ENCODE measurements at regions not wholly inside any gene's neighbourhood (a gene's known extent, or its start where the extent isn't known, plus 50 kb on each side); places are given as distances from the start of the nearest gene placed in this dataset.
A peak's percentile ranks its signal among the peaks of the same experiment; 100 is the strongest.
"Not testable (repeated sequence)": the region's sequence is repeated elsewhere in the genome, so short reads cannot be mapped to it uniquely, and the experiment has no call there.

DNA sequence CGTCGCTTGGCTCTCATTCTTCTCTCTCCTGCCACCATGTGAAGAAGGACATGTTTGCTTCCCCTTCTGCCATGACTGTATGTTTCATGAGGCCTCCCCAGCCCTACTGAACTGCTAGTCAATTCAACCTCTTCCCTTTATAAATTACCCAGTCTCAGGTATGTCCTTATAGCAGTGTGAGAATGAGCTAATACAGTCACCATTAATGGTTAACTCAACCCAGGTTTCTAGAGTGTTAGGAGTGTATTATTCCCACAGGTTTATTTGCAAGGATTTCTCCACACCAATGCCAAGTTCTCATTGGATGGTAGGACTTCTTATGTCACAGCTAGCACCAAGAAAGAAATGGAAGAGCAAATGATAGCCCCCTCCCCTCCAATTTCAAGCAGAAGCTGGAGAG is 71.9 kb downstream of the DYNAP start:
- DNase-seq = no peak
- Histone ChIP-seq H3K4me3 (ENCODE audit: low read depth in 1 of 3, low read length in 3 of 3) (no peak overlapping the region), H3K36me3 (ENCODE audit: control insufficient read depth in 3 of 3, insufficient read depth in 2 of 3, low read depth in 1 of 3, low read length in 3 of 3) (no peaks in the 10 kb centered on the region), H3K4me1 (ENCODE audit: control insufficient read depth in 3 of 3, insufficient read depth in 2 of 3, low read depth in 1 of 3, low read length in 2 of 3) (no peaks in the 10 kb centered on the region), H3K9me3 (ENCODE audit: control insufficient read depth in 2 of 2, insufficient read depth in 1 of 2, low read depth in 1 of 2, low read length in 1 of 2) (no peaks in the 10 kb centered on the region), H3K27ac (ENCODE audit: low read depth in 1 of 3, low read length in 2 of 3) (no peak overlapping the region), H3K27me3 (ENCODE audit: control insufficient read depth in 3 of 3, insufficient read depth in 3 of 3, low read length in 3 of 3) (peaks cover 0 to 2% (median 0%) of the 10 kb centered on the region in 3 donors)
- FAIRE-seq = no peak
- 96 to 97% (median 96%) methylated on average over 2 of the region's 2 CpGs for WGBS, 3 donors

DNA sequence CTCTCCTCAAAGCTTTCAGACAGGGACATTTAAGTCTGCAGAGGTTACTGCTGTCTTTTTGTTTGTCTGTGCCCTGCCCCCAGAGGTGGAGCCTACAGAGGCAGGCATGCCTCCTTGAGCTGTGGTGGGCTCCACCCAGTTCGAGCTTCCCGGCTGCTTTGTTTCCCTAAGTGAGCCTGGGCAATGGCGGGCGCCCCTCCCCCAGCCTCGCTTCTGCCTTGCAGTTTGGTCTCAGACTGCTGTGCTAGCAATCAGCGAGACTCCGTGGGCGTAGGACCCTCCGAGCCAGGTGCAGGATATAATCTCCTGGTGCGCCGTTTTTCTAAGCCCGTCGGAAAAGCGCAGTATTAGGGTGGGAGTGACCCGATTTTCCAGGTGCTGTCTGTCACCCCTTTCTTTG is 78.7 kb downstream of the DYNAP start:
- not testable (repeated sequence) for H3K36me3 ChIP-seq (ENCODE audit: control insufficient read depth in 3 of 3, insufficient read depth in 2 of 3, low read depth in 1 of 3, low read length in 3 of 3); DNase-seq; H3K4me1 ChIP-seq (ENCODE audit: control insufficient read depth in 3 of 3, insufficient read depth in 2 of 3, low read depth in 1 of 3, low read length in 2 of 3); H3K27ac ChIP-seq (ENCODE audit: low read depth in 1 of 3, low read length in 2 of 3); H3K4me3 ChIP-seq (ENCODE audit: low read depth in 1 of 3, low read length in 3 of 3); H3K27me3 ChIP-seq (ENCODE audit: control insufficient read depth in 3 of 3, insufficient read depth in 3 of 3, low read length in 3 of 3); H3K9me3 ChIP-seq (ENCODE audit: control insufficient read depth in 2 of 2, insufficient read depth in 1 of 2, low read depth in 1 of 2, low read length in 1 of 2); FAIRE-seq
- WGBS, 3 donors = 84 to 97% (median 93%) methylated on average over 9 to 15 of the region's 15 CpGs

DNA sequence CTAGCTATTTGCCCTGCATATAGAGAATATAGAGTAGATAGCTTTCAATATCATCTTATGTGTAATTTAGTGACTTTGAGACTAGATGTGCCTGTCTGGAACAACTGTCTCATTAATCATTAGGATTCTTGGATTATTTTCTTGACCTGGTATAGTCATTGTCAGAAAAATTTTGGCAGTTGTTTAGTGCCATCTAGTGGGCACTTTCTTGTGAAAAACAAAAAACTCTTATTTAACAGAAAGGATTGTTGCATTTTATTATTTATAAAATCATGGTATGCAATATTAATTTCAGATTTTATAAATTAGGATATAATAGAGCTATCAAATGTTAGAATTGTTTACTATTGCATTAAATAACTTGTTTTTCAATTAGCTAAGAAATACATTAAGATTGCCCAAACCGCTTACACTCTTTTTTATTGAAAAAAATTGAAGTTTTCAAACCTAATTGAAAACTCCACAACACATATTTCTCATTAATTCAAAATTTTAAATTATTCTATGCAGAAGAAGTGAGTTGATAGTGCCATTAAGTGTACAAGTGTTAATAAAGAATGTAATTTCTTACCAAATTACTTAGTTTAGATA is 80.3 kb downstream of the DYNAP start:
- Histone ChIP-seq H3K36me3 (ENCODE audit: control insufficient read depth in 3 of 3, insufficient read depth in 2 of 3, low read depth in 1 of 3, low read length in 3 of 3) (no peaks in the 10 kb centered on the region), H3K27me3 (ENCODE audit: control insufficient read depth in 3 of 3, insufficient read depth in 3 of 3, low read length in 3 of 3) (no peaks in the 10 kb centered on the region), H3K4me1 (ENCODE audit: control insufficient read depth in 3 of 3, insufficient read depth in 2 of 3, low read depth in 1 of 3, low read length in 2 of 3) (peaks cover 0 to 5% (median 0%) of the 10 kb centered on the region in 3 donors), H3K27ac (ENCODE audit: low read depth in 1 of 3, low read length in 2 of 3) (no peak overlapping the region), H3K4me3 (ENCODE audit: low read depth in 1 of 3, low read length in 3 of 3) (no peak overlapping the region), H3K9me3 (ENCODE audit: control insufficient read depth in 2 of 2, insufficient read depth in 1 of 2, low read depth in 1 of 2, low read length in 1 of 2) (no peaks in the 10 kb centered on the region)
- peak; percentile 39 for FAIRE-seq
- WGBS, 3 donors = 85 to 96% (median 92%) methylated on average over 1 of the region's 1 CpG
- DNase-seq = peak; percentile 37 to 47

DNA sequence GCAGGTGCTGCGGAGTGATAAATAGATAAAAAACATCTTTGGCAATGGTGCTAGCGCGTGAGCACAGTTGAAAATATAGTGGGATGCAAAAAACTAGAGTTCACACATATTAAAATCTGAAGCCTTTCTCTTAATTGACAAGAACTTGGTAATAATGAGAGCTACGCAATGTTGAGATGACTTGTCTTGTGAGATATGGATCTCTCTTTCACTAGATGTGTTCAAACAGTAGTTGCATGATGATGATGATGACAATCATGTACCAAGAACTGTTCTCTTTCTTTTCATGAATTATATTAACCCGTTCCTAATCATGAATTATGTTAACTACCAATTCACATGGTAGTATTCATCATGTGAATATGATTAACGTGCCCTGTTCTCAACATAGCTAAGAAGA is 81.1 kb downstream of the DYNAP start:
- no peak overlapping the region for H3K27ac ChIP-seq (ENCODE audit: low read depth in 1 of 3, low read length in 2 of 3)
- peaks cover 0 to 5% (median 0%) of the 10 kb centered on the region in 3 donors for H3K4me1 ChIP-seq (ENCODE audit: control insufficient read depth in 3 of 3, insufficient read depth in 2 of 3, low read depth in 1 of 3, low read length in 2 of 3)
- FAIRE-seq (no peak), DNase-seq (no peak)
- 81 to 88% (median 85%) methylated on average over 6 of the region's 6 CpGs for WGBS, 3 donors
- no peak overlapping the region for H3K4me3 ChIP-seq (ENCODE audit: low read depth in 1 of 3, low read length in 3 of 3)
- no peaks in the 10 kb centered on the region for H3K36me3 ChIP-seq (ENCODE audit: control insufficient read depth in 3 of 3, insufficient read depth in 2 of 3, low read depth in 1 of 3, low read length in 3 of 3)
- no peaks in the 10 kb centered on the region for H3K27me3 ChIP-seq (ENCODE audit: control insufficient read depth in 3 of 3, insufficient read depth in 3 of 3, low read length in 3 of 3)
- no peaks in the 10 kb centered on the region for H3K9me3 ChIP-seq (ENCODE audit: control insufficient read depth in 2 of 2, insufficient read depth in 1 of 2, low read depth in 1 of 2, low read length in 1 of 2)

DNA sequence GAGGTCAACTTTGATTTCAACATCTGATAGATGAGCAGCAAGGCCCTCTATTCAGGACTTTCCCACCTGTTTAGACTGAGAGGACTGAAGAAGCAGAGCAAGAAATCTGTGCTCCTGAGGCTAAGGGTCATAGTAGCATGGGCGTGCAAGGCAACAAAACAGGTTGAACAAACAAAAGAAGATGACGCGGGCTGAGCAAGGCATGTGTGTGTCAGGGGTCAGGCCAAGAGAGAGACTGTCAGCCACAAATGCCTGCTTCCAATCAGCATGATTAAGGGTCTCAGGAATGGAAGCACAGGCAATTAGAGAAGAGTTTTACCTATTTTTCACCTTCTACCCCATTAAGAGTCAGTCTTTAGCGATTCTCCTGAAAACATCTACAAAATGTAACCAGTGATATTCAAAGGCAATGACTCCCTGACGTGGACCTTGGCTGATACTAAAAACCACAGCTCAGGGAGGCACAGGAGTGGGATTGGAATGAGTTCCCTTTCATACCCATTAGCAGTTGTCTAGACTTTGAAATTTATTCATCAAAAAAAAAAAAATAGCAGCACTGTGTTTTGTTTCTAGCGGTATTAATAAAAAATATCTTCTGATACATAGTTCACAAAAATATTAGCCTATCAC is 81.9 kb downstream of the DYNAP start:
- Histone ChIP-seq H3K4me3 (ENCODE audit: low read depth in 1 of 3, low read length in 3 of 3) (no peak overlapping the region), H3K27ac (ENCODE audit: low read depth in 1 of 3, low read length in 2 of 3) (peak overlapping the region in 1 of 3 donors; percentile 17), H3K36me3 (ENCODE audit: control insufficient read depth in 3 of 3, insufficient read depth in 2 of 3, low read depth in 1 of 3, low read length in 3 of 3) (no peaks in the 10 kb centered on the region), H3K4me1 (ENCODE audit: control insufficient read depth in 3 of 3, insufficient read depth in 2 of 3, low read depth in 1 of 3, low read length in 2 of 3) (peaks cover 0 to 5% (median 0%) of the 10 kb centered on the region in 3 donors), H3K27me3 (ENCODE audit: control insufficient read depth in 3 of 3, insufficient read depth in 3 of 3, low read length in 3 of 3) (no peaks in the 10 kb centered on the region), H3K9me3 (ENCODE audit: control insufficient read depth in 2 of 2, insufficient read depth in 1 of 2, low read depth in 1 of 2, low read length in 1 of 2) (no peaks in the 10 kb centered on the region)
- FAIRE-seq (no peak), DNase-seq (peak; percentile 54 to 61)
- 39 to 64% (median 62%) methylated on average over 6 of the region's 6 CpGs for WGBS, 3 donors

DNA sequence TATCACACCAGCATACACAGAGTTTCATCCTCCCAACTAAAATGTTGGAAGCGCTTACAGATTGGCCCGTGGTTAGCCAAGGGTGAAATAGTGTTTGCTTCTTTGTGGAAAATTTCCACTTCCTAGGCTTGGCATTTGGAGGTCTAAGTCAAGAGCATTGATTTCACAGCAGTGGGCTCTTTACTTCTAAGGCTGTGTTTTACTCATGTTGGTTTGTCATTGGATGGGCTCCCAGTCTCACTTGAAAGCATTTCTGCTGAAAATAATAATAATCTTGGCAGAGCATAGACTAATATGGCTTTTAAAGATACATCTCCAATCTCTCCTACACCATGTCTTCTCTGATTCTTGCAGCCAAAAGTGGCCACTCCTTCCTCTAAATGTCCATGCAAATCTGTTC is 82.9 kb downstream of the DYNAP start:
- no peaks in the 10 kb centered on the region for H3K27me3 ChIP-seq (ENCODE audit: control insufficient read depth in 3 of 3, insufficient read depth in 3 of 3, low read length in 3 of 3)
- DNase-seq = no peak
- peaks cover 0 to 5% (median 0%) of the 10 kb centered on the region in 3 donors for H3K4me1 ChIP-seq (ENCODE audit: control insufficient read depth in 3 of 3, insufficient read depth in 2 of 3, low read depth in 1 of 3, low read length in 2 of 3)
- no peaks in the 10 kb centered on the region for H3K36me3 ChIP-seq (ENCODE audit: control insufficient read depth in 3 of 3, insufficient read depth in 2 of 3, low read depth in 1 of 3, low read length in 3 of 3)
- FAIRE-seq = no peak
- no peak overlapping the region for H3K27ac ChIP-seq (ENCODE audit: low read depth in 1 of 3, low read length in 2 of 3)
- no peaks in the 10 kb centered on the region for H3K9me3 ChIP-seq (ENCODE audit: control insufficient read depth in 2 of 2, insufficient read depth in 1 of 2, low read depth in 1 of 2, low read length in 1 of 2)
- no peak overlapping the region for H3K4me3 ChIP-seq (ENCODE audit: low read depth in 1 of 3, low read length in 3 of 3)
- 83 to 92% (median 90%) methylated on average over 2 of the region's 2 CpGs for WGBS, 3 donors

DNA sequence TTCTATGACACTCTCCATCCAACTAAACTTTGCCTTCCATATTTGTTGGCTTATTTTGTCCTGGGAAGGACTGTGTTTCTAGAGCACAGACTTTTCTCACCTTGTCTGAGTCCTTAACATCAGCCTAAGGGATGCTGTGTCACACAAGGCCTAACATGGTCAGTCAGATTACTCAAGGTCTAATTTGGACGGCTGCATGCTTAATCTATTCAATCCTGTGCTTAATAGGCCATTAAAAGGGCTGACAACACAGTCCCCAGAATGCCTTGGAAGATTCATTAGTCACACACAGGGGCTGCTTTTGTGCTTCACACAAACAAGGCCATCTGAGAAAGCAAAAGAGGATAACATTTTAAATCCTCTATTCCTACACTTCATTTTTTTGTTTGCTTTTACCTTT is 84.0 kb downstream of the DYNAP start:
- WGBS, 3 donors = 40 to 57% (median 54%) methylated on average over 1 of the region's 1 CpG
- Histone ChIP-seq H3K9me3 (ENCODE audit: control insufficient read depth in 2 of 2, insufficient read depth in 1 of 2, low read depth in 1 of 2, low read length in 1 of 2) (no peaks in the 10 kb centered on the region), H3K27ac (ENCODE audit: low read depth in 1 of 3, low read length in 2 of 3) (no peak overlapping the region), H3K4me1 (ENCODE audit: control insufficient read depth in 3 of 3, insufficient read depth in 2 of 3, low read depth in 1 of 3, low read length in 2 of 3) (peaks cover 0 to 5% (median 0%) of the 10 kb centered on the region in 3 donors), H3K27me3 (ENCODE audit: control insufficient read depth in 3 of 3, insufficient read depth in 3 of 3, low read length in 3 of 3) (no peaks in the 10 kb centered on the region), H3K4me3 (ENCODE audit: low read depth in 1 of 3, low read length in 3 of 3) (no peak overlapping the region), H3K36me3 (ENCODE audit: control insufficient read depth in 3 of 3, insufficient read depth in 2 of 3, low read depth in 1 of 3, low read length in 3 of 3) (no peaks in the 10 kb centered on the region)
- DNase-seq = no peak
- no peak for FAIRE-seq

DNA sequence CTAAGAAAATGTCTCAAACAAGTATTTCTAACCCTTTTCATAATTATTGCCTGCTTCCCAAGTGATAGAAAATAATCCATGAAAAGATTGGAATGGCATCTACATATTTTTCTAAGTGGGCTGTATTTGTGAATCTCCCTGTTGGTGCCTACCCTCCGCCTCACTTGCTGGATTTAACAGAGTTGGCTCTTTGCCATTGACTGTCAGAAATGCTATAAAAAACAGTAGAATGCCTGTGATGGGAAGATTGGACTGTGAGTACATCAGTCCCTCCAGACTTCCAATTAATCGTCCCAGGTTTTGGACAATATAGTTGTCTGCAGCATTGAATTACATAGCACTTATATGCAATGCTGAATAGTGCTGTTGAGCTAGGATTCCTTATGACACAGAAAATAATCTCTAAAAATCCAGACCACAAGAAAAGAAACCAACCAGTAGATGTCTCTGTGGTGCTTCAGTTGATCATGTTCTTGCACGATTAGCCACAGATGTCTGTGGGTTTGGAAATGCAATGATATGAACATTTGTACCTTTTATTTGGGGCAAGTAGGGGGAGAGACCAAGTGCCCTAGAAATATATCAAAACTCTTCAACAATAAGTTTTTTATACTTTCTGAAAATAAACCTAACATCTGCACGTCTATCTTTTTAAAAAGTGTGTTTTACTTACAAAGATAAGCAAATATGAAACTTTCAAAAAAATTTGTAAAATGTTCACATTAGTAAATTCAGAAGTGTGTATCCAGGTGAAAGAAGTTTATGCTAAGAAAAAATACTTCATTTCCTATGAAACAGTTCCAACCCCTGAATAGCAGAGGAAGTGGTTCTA is 88.5 kb downstream of the DYNAP start:
- peak; percentile 66 to 72 for DNase-seq
- FAIRE-seq = peak; percentile 81
- 33 to 37% (median 37%) methylated on average over 4 of the region's 4 CpGs for WGBS, 3 donors
- H3K36me3 ChIP-seq (ENCODE audit: control insufficient read depth in 3 of 3, insufficient read depth in 2 of 3, low read depth in 1 of 3, low read length in 3 of 3) = no peaks in the 10 kb centered on the region
- no peaks in the 10 kb centered on the region for H3K4me1 ChIP-seq (ENCODE audit: control insufficient read depth in 3 of 3, insufficient read depth in 2 of 3, low read depth in 1 of 3, low read length in 2 of 3)
- H3K27ac ChIP-seq (ENCODE audit: low read depth in 1 of 3, low read length in 2 of 3) = no peak overlapping the region
- no peak overlapping the region for H3K4me3 ChIP-seq (ENCODE audit: low read depth in 1 of 3, low read length in 3 of 3)
- no peaks in the 10 kb centered on the region for H3K9me3 ChIP-seq (ENCODE audit: control insufficient read depth in 2 of 2, insufficient read depth in 1 of 2, low read depth in 1 of 2, low read length in 1 of 2)
- H3K27me3 ChIP-seq (ENCODE audit: control insufficient read depth in 3 of 3, insufficient read depth in 3 of 3, low read length in 3 of 3) = no peaks in the 10 kb centered on the region
